ENCODE measurements at regions not wholly inside any gene's neighbourhood (a gene's known extent, or its start where the extent isn't known, plus 50 kb on each side); places are given as distances from the start of the nearest gene placed in this dataset.

- 86% methylated on average over 3 of the region's 5 CpGs for WGBS
- Histone ChIP-seq H3K4me2 (ENCODE audit: low read length, poor library complexity, severe bottlenecking) (no peak overlapping the region), H3K4me1 (ENCODE audit: control insufficient read depth, insufficient read depth, low read depth, low read length) (no peaks in the 10 kb centered on the region), H3K27ac (ENCODE audit: low read length, poor library complexity, severe bottlenecking) (no peak overlapping the region), H2BK120ac (ENCODE audit: low read depth, low read length) (no peak overlapping the region), H2BK15ac (ENCODE audit: low read depth, poor library complexity, severe bottlenecking) (no peak overlapping the region), H4K91ac (ENCODE audit: low read length) (no peak overlapping the region), H2BK5ac (ENCODE audit: low read depth, low read length, poor library complexity, severe bottlenecking) (no peak overlapping the region), H3K4me3 (ENCODE audit: insufficient read depth in 1 of 2, low read depth in 1 of 2, low read length in 2 of 2) (no peak overlapping the region), H3K36me3 (ENCODE audit: control insufficient read depth in 1 of 2, insufficient read depth in 2 of 2, low read depth in 1 of 2, low read length in 2 of 2) (no peaks in the 10 kb centered on the region), H3K14ac (ENCODE audit: low read length in 2 of 2) (no peak overlapping the region), H2AFZ (ENCODE audit: low read depth, low read length) (no peak overlapping the region), H3K79me1 (replicated peaks; ENCODE audit: low read length, poor library complexity, severe bottlenecking) (no peaks in the 10 kb centered on the region), H2AK5ac (ENCODE audit: low read length, severe bottlenecking) (no peak overlapping the region), H3K4ac (ENCODE audit: low read depth in 1 of 2, low read length in 2 of 2) (no peak overlapping the region), H2BK12ac (ENCODE audit: low read length in 2 of 2) (no peak overlapping the region), H4K8ac (ENCODE audit: low read length) (no peak overlapping the region), H3K27me3 (ENCODE audit: control insufficient read depth in 1 of 2, insufficient read depth in 1 of 2, low read length in 2 of 2) (no peaks in the 10 kb centered on the region), H3K9ac (ENCODE audit: low read length) (no peak overlapping the region), H3K9me3 (ENCODE audit: control insufficient read depth, low read length) (no peaks in the 10 kb centered on the region), H3K18ac (ENCODE audit: low read depth in 1 of 2, low read length in 2 of 2) (no peak overlapping the region), H3K23ac (ENCODE audit: low read length in 2 of 2) (no peak overlapping the region)
- DNase-seq: no peak
Observed at GRCh38 chr14:82766123-82766522, 1232.5 kb upstream of the SEL1L start.

DNA sequence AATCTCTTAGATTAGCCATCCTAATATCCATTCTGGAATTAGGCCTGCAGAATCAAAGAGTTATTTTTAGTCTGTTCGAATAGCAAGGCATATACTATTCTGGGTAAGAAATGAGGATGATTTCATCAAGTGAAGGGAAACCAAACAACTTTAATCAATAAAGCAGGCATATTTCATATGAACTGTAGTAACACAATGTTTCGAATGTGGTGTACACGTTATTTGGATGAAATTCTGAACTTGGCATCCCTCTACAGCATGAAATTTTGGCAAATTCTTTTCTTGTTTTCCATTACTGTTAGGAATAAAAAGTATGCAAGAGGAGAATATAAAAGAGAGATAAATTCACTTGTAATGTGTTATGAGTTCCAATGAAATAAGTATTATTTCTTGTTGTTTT is 1233.3 kb upstream of the SEL1L start:
- no peak for DNase-seq

GRCh38 chr14:82776958-82777357 is 1243.3 kb upstream of the SEL1L start:
- Histone ChIP-seq H3K79me1 (replicated peaks; ENCODE audit: low read length, poor library complexity, severe bottlenecking) (no peaks in the 10 kb centered on the region), H3K9ac (ENCODE audit: low read length) (no peak overlapping the region), H4K8ac (ENCODE audit: low read length) (no peak overlapping the region), H3K9me3 (ENCODE audit: control insufficient read depth, low read length) (no peaks in the 10 kb centered on the region), H2BK120ac (ENCODE audit: low read depth, low read length) (no peak overlapping the region), H2BK12ac (ENCODE audit: low read length in 2 of 2) (no peak overlapping the region), H2AFZ (ENCODE audit: low read depth, low read length) (no peak overlapping the region), H3K4me1 (ENCODE audit: control insufficient read depth, insufficient read depth, low read depth, low read length) (no peaks in the 10 kb centered on the region), H3K27me3 (ENCODE audit: control insufficient read depth in 1 of 2, insufficient read depth in 1 of 2, low read length in 2 of 2) (no peaks in the 10 kb centered on the region), H3K4me3 (ENCODE audit: insufficient read depth in 1 of 2, low read depth in 1 of 2, low read length in 2 of 2) (no peak overlapping the region), H4K91ac (ENCODE audit: low read length) (no peak overlapping the region), H3K14ac (ENCODE audit: low read length in 2 of 2) (no peak overlapping the region), H3K36me3 (ENCODE audit: control insufficient read depth in 1 of 2, insufficient read depth in 2 of 2, low read depth in 1 of 2, low read length in 2 of 2) (no peaks in the 10 kb centered on the region), H2BK15ac (ENCODE audit: low read depth, poor library complexity, severe bottlenecking) (no peak overlapping the region), H3K4me2 (ENCODE audit: low read length, poor library complexity, severe bottlenecking) (no peak overlapping the region), H3K23ac (ENCODE audit: low read length in 2 of 2) (no peak overlapping the region), H2BK5ac (ENCODE audit: low read depth, low read length, poor library complexity, severe bottlenecking) (no peak overlapping the region), H3K18ac (ENCODE audit: low read depth in 1 of 2, low read length in 2 of 2) (no peak overlapping the region), H3K4ac (ENCODE audit: low read depth in 1 of 2, low read length in 2 of 2) (no peak overlapping the region), H2AK5ac (ENCODE audit: low read length, severe bottlenecking) (no peak overlapping the region), H3K27ac (ENCODE audit: low read length, poor library complexity, severe bottlenecking) (no peak overlapping the region)
- DNase-seq: no peak
- 96% methylated on average over 1 of the region's 1 CpG for whole genome bisulfite sequencing

More for the DNA sequence above, 1233.3 kb upstream of the SEL1L start:
- no peak overlapping the region for H3K18ac ChIP-seq (ENCODE audit: low read depth in 1 of 2, low read length in 2 of 2)
- H3K9me3 ChIP-seq (ENCODE audit: control insufficient read depth, low read length): no peaks in the 10 kb centered on the region
- H3K79me1 ChIP-seq (replicated peaks; ENCODE audit: low read length, poor library complexity, severe bottlenecking): no peaks in the 10 kb centered on the region
- no peak overlapping the region for H3K4me3 ChIP-seq (ENCODE audit: insufficient read depth in 1 of 2, low read depth in 1 of 2, low read length in 2 of 2)
- no peak overlapping the region for H2BK5ac ChIP-seq (ENCODE audit: low read depth, low read length, poor library complexity, severe bottlenecking)
- H3K23ac ChIP-seq (ENCODE audit: low read length in 2 of 2): no peak overlapping the region
- no peak overlapping the region for H2BK15ac ChIP-seq (ENCODE audit: low read depth, poor library complexity, severe bottlenecking)
- no peak overlapping the region for H2BK12ac ChIP-seq (ENCODE audit: low read length in 2 of 2)
- no peak overlapping the region for H4K91ac ChIP-seq (ENCODE audit: low read length)
- WGBS: 83% methylated on average over 2 of the region's 3 CpGs
- H2AK5ac ChIP-seq (ENCODE audit: low read length, severe bottlenecking): no peak overlapping the region
- H4K8ac ChIP-seq (ENCODE audit: low read length): no peak overlapping the region
- H3K27ac ChIP-seq (ENCODE audit: low read length, poor library complexity, severe bottlenecking): no peak overlapping the region
- H3K4me1 ChIP-seq (ENCODE audit: control insufficient read depth, insufficient read depth, low read depth, low read length): no peaks in the 10 kb centered on the region
- H3K27me3 ChIP-seq (ENCODE audit: control insufficient read depth in 1 of 2, insufficient read depth in 1 of 2, low read length in 2 of 2): no peaks in the 10 kb centered on the region
- no peak overlapping the region for H3K4ac ChIP-seq (ENCODE audit: low read depth in 1 of 2, low read length in 2 of 2)
- no peak overlapping the region for H2BK120ac ChIP-seq (ENCODE audit: low read depth, low read length)
- H3K36me3 ChIP-seq (ENCODE audit: control insufficient read depth in 1 of 2, insufficient read depth in 2 of 2, low read depth in 1 of 2, low read length in 2 of 2): no peaks in the 10 kb centered on the region
- no peak overlapping the region for H3K4me2 ChIP-seq (ENCODE audit: low read length, poor library complexity, severe bottlenecking)
- H2AFZ ChIP-seq (ENCODE audit: low read depth, low read length): no peak overlapping the region
- no peak overlapping the region for H3K14ac ChIP-seq (ENCODE audit: low read length in 2 of 2)
- H3K9ac ChIP-seq (ENCODE audit: low read length): no peak overlapping the region

DNA sequence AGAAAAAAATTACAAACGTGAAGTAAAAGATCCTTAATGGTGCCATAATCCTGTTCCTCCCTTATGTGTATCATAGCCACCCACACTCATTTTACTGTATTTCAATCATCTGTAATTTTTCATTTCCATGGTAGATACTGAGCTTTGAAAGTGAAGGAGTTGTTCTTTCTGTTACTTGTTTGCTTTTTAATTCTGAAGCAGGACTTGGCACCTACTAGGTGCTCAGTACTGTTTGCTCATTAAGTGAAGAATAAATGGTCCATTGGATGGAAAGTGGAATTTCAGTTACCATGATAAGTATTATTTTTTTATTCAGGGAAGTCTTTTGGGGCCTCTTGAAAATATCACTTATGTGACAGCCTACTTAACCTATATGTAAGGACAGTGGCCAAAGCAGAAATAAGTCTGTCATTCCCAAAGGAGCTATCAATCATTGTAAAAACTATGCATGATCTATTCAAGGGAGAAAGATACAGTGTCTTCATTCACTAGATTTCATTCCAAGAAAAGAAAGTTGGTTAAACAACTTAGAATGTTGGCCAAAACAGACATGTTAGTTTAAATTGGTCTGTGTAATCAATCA is 1244.4 kb upstream of the SEL1L start:
- H3K14ac ChIP-seq (ENCODE audit: low read length in 2 of 2): no peak overlapping the region
- no peak overlapping the region for H3K4me2 ChIP-seq (ENCODE audit: low read length, poor library complexity, severe bottlenecking)
- H4K91ac ChIP-seq (ENCODE audit: low read length): no peak overlapping the region
- no peak overlapping the region for H3K4ac ChIP-seq (ENCODE audit: low read depth in 1 of 2, low read length in 2 of 2)
- H3K23ac ChIP-seq (ENCODE audit: low read length in 2 of 2): no peak overlapping the region
- no CpG with 5 or more reads among the region's 1 CpG for WGBS
- no peak overlapping the region for H4K8ac ChIP-seq (ENCODE audit: low read length)
- H2BK5ac ChIP-seq (ENCODE audit: low read depth, low read length, poor library complexity, severe bottlenecking): no peak overlapping the region
- H2AK5ac ChIP-seq (ENCODE audit: low read length, severe bottlenecking): no peak overlapping the region
- H3K27me3 ChIP-seq (ENCODE audit: control insufficient read depth in 1 of 2, insufficient read depth in 1 of 2, low read length in 2 of 2): no peaks in the 10 kb centered on the region
- H3K18ac ChIP-seq (ENCODE audit: low read depth in 1 of 2, low read length in 2 of 2): no peak overlapping the region
- no peak overlapping the region for H3K27ac ChIP-seq (ENCODE audit: low read length, poor library complexity, severe bottlenecking)
- H3K9ac ChIP-seq (ENCODE audit: low read length): no peak overlapping the region
- no peaks in the 10 kb centered on the region for H3K4me1 ChIP-seq (ENCODE audit: control insufficient read depth, insufficient read depth, low read depth, low read length)
- no peak overlapping the region for H2BK12ac ChIP-seq (ENCODE audit: low read length in 2 of 2)
- no peak overlapping the region for H3K4me3 ChIP-seq (ENCODE audit: insufficient read depth in 1 of 2, low read depth in 1 of 2, low read length in 2 of 2)
- no peak overlapping the region for H2BK15ac ChIP-seq (ENCODE audit: low read depth, poor library complexity, severe bottlenecking)
- no peaks in the 10 kb centered on the region for H3K9me3 ChIP-seq (ENCODE audit: control insufficient read depth, low read length)
- no peak overlapping the region for H2AFZ ChIP-seq (ENCODE audit: low read depth, low read length)
- no peak for DNase-seq
- H3K79me1 ChIP-seq (replicated peaks; ENCODE audit: low read length, poor library complexity, severe bottlenecking): no peaks in the 10 kb centered on the region
- no peak overlapping the region for H2BK120ac ChIP-seq (ENCODE audit: low read depth, low read length)
- no peaks in the 10 kb centered on the region for H3K36me3 ChIP-seq (ENCODE audit: control insufficient read depth in 1 of 2, insufficient read depth in 2 of 2, low read depth in 1 of 2, low read length in 2 of 2)
